Adipocyte (in vitro differentiated cells): ENCODE measurements at regions not wholly inside any gene's neighbourhood (a gene's known extent, or its start where the extent isn't known, plus 50 kb on each side); places are given as distances from the start of the nearest gene placed in this dataset.

Source experiments
- DNase-seq: peaks from one replicate; pipeline ENCODE4 v3.0.0-alpha.2; 2015; ENCODE audit warnings: low read depth
- H3K27me3 ChIP-seq: replicated peaks from 2 replicates; pipeline ENCODE4 v1.7.0; 2013; ENCODE audit warnings: mild to moderate bottlenecking, low read length, moderate library complexity; ENCODE audit not compliant: control insufficient read depth, insufficient read depth
- H3K36me3 ChIP-seq: 2 replicates; pipeline ENCODE4 v1.7.0; 2013; ENCODE audit warnings: low read length, mild to moderate bottlenecking, moderate library complexity; ENCODE audit not compliant: control insufficient read depth, insufficient read depth, severe bottlenecking
- H3K4me1 ChIP-seq: 2 replicates; pipeline ENCODE4 v1.7.0; 2013; ENCODE audit warnings: mild to moderate bottlenecking, low read length, moderate library complexity; ENCODE audit not compliant: control insufficient read depth, insufficient read depth
- H3K4me3 ChIP-seq: 2 replicates; pipeline ENCODE4 v1.7.0; 2013; ENCODE audit warnings: mild to moderate bottlenecking, low read length, moderate library complexity
- H3K9ac ChIP-seq: 2 replicates; pipeline ENCODE4 v1.7.0; 2013; ENCODE audit warnings: mild to moderate bottlenecking, low read length, moderate library complexity
- H3K9me3 ChIP-seq: 2 replicates; pipeline ENCODE4 v1.7.0; 2013; ENCODE audit warnings: mild to moderate bottlenecking, low read length, moderate library complexity; ENCODE audit not compliant: control insufficient read depth

GRCh38 chr16:64225696-64226095, 896.2 kb downstream of the CDH11 start:
- H3K9ac ChIP-seq = no peak overlapping the region
- H3K9me3 ChIP-seq = peaks cover 2% of the 10 kb centered on the region
- no peak for DNase-seq
- H3K27me3 ChIP-seq = no peaks in the 10 kb centered on the region
- H3K4me1 ChIP-seq = no peaks in the 10 kb centered on the region
- H3K36me3 ChIP-seq = no peaks in the 10 kb centered on the region
- H3K4me3 ChIP-seq = no peak overlapping the region

GRCh38 chr16:64225036-64225435, 896.8 kb downstream of the CDH11 start:
- H3K9ac ChIP-seq = no peak overlapping the region
- H3K36me3 ChIP-seq = no peaks in the 10 kb centered on the region
- H3K27me3 ChIP-seq = no peaks in the 10 kb centered on the region
- no peak for DNase-seq
- H3K4me1 ChIP-seq = no peaks in the 10 kb centered on the region
- H3K4me3 ChIP-seq = no peak overlapping the region
- no peaks in the 10 kb centered on the region for H3K9me3 ChIP-seq

GRCh38 chr16:64217789-64218535, 903.9 kb downstream of the CDH11 start:
- Histone ChIP-seq H3K9me3 (no peaks in the 10 kb centered on the region), H3K36me3 (no peaks in the 10 kb centered on the region), H3K4me3 (no peak overlapping the region), H3K27me3 (no peaks in the 10 kb centered on the region), H3K9ac (no peak overlapping the region), H3K4me1 (no peaks in the 10 kb centered on the region)
- no peak for DNase-seq

GRCh38 chr16:64215730-64216129, 906.1 kb downstream of the CDH11 start:
- no peak overlapping the region for H3K4me3 ChIP-seq
- H3K27me3 ChIP-seq = no peaks in the 10 kb centered on the region
- H3K36me3 ChIP-seq = no peaks in the 10 kb centered on the region
- H3K9me3 ChIP-seq = no peaks in the 10 kb centered on the region
- no peaks in the 10 kb centered on the region for H3K4me1 ChIP-seq
- DNase-seq = no peak
- H3K9ac ChIP-seq = no peak overlapping the region

- Histone ChIP-seq H3K4me1 (no peaks in the 10 kb centered on the region), H3K4me3 (no peak overlapping the region), H3K27me3 (no peaks in the 10 kb centered on the region), H3K9ac (no peak overlapping the region), H3K9me3 (no peaks in the 10 kb centered on the region), H3K36me3 (no peaks in the 10 kb centered on the region)
- DNase-seq = no peak
These were observed 910.5 kb downstream of the CDH11 start for GRCh38 chr16:64211331-64211730.

GRCh38 chr16:64206862-64207261, 915.0 kb downstream of the CDH11 start:
- no peaks in the 10 kb centered on the region for H3K27me3 ChIP-seq
- no peaks in the 10 kb centered on the region for H3K9me3 ChIP-seq
- H3K4me1 ChIP-seq = no peaks in the 10 kb centered on the region
- no peak overlapping the region for H3K9ac ChIP-seq
- no peak overlapping the region for H3K4me3 ChIP-seq
- DNase-seq = no peak
- H3K36me3 ChIP-seq = no peaks in the 10 kb centered on the region

- H3K36me3 ChIP-seq = no peaks in the 10 kb centered on the region
- DNase-seq = no peak
These were observed 918.7 kb downstream of the CDH11 start for GRCh38 chr16:64203126-64203525.

GRCh38 chr16:64202571-64202970, 919.3 kb downstream of the CDH11 start:
- Histone ChIP-seq H3K9ac (no peak overlapping the region), H3K4me1 (no peaks in the 10 kb centered on the region), H3K4me3 (no peak overlapping the region), H3K36me3 (no peaks in the 10 kb centered on the region), H3K9me3 (no peaks in the 10 kb centered on the region), H3K27me3 (no peaks in the 10 kb centered on the region)
- no peak for DNase-seq

More at GRCh38 chr16:64203126-64203525, 918.7 kb downstream of the CDH11 start:
- Histone ChIP-seq H3K4me1 (no peaks in the 10 kb centered on the region), H3K9me3 (no peaks in the 10 kb centered on the region), H3K9ac (no peak overlapping the region), H3K4me3 (no peak overlapping the region), H3K27me3 (no peaks in the 10 kb centered on the region)

GRCh38 chr16:64196444-64196843, 925.4 kb downstream of the CDH11 start:
- H3K27me3 ChIP-seq = no peaks in the 10 kb centered on the region
- H3K9me3 ChIP-seq = no peaks in the 10 kb centered on the region
- no peaks in the 10 kb centered on the region for H3K36me3 ChIP-seq

GRCh38 chr16:64185954-64186353, 935.9 kb downstream of the CDH11 start:
- Histone ChIP-seq H3K27me3 (no peaks in the 10 kb centered on the region), H3K36me3 (no peaks in the 10 kb centered on the region), H3K4me3 (no peak overlapping the region), H3K4me1 (peaks cover 50% of the 10 kb centered on the region), H3K9me3 (no peaks in the 10 kb centered on the region), H3K9ac (no peak overlapping the region)
- DNase-seq = no peak

More at GRCh38 chr16:64196444-64196843, 925.4 kb downstream of the CDH11 start:
- peak; percentile 61 for DNase-seq
- Histone ChIP-seq H3K4me3 (no peak overlapping the region), H3K9ac (no peak overlapping the region), H3K4me1 (peaks cover 8% of the 10 kb centered on the region)

- DNase-seq = peak; percentile 29
- Histone ChIP-seq H3K9me3 (peaks cover under 1% of the 10 kb centered on the region), H3K36me3 (no peaks in the 10 kb centered on the region), H3K4me1 (peaks cover 56% of the 10 kb centered on the region), H3K27me3 (no peaks in the 10 kb centered on the region), H3K4me3 (no peak overlapping the region), H3K9ac (peak overlapping the region; percentile 76)
These were observed 937.7 kb downstream of the CDH11 start for GRCh38 chr16:64184156-64184555.

GRCh38 chr16:64182985-64183384, 938.9 kb downstream of the CDH11 start:
- Histone ChIP-seq H3K27me3 (no peaks in the 10 kb centered on the region), H3K4me3 (peak overlapping the region; percentile 10), H3K9me3 (peaks cover 12% of the 10 kb centered on the region), H3K36me3 (no peaks in the 10 kb centered on the region), H3K4me1 (peaks cover 56% of the 10 kb centered on the region), H3K9ac (peak overlapping the region; percentile 76)
- DNase-seq = peak; percentile 34
